ENCODE measurements at regions not wholly inside any gene's neighbourhood (a gene's known extent, or its start where the extent isn't known, plus 50 kb on each side); places are given as distances from the start of the nearest gene placed in this dataset.

GRCh38 chr21:35825370-35826353, 234.7 kb downstream of the SETD4 start:
- H3K9me3 ChIP-seq: no peaks in the 10 kb centered on the region
- no peak for DNase-seq
- no peaks in the 10 kb centered on the region for H3K4me1 ChIP-seq
- no peaks in the 10 kb centered on the region for H3K36me3 ChIP-seq
- no peak for TF ChIP-seq POLR2A (IDR thresholded peaks at IDR 0.05)
- TF ChIP-seq, protein P1, sequence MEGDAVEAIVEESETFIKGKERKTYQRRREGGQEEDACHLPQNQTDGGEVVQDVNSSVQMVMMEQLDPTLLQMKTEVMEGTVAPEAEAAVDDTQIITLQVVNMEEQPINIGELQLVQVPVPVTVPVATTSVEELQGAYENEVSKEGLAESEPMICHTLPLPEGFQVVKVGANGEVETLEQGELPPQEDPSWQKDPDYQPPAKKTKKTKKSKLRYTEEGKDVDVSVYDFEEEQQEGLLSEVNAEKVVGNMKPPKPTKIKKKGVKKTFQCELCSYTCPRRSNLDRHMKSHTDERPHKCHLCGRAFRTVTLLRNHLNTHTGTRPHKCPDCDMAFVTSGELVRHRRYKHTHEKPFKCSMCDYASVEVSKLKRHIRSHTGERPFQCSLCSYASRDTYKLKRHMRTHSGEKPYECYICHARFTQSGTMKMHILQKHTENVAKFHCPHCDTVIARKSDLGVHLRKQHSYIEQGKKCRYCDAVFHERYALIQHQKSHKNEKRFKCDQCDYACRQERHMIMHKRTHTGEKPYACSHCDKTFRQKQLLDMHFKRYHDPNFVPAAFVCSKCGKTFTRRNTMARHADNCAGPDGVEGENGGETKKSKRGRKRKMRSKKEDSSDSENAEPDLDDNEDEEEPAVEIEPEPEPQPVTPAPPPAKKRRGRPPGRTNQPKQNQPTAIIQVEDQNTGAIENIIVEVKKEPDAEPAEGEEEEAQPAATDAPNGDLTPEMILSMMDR (IDR thresholded peaks at IDR 0.05): no peak
- no peak overlapping the region for H3K4me3 ChIP-seq
- no peaks in the 10 kb centered on the region for H3K27me3 ChIP-seq
- no peak overlapping the region for H3K27ac ChIP-seq

- no peaks in the 10 kb centered on the region for H3K9me3 ChIP-seq
- no peaks in the 10 kb centered on the region for H3K36me3 ChIP-seq
- DNase-seq: no peak
- no peaks in the 10 kb centered on the region for H3K4me1 ChIP-seq
- H3K27me3 ChIP-seq: no peaks in the 10 kb centered on the region
- H3K4me3 ChIP-seq: no peak overlapping the region
- no peak for TF ChIP-seq POLR2A (IDR thresholded peaks at IDR 0.05)
- TF ChIP-seq, protein P1 (IDR thresholded peaks at IDR 0.05): no peak
- no peak overlapping the region for H3K27ac ChIP-seq
These were observed 236.2 kb downstream of the SETD4 start for GRCh38 chr21:35824136-35824535.

DNA sequence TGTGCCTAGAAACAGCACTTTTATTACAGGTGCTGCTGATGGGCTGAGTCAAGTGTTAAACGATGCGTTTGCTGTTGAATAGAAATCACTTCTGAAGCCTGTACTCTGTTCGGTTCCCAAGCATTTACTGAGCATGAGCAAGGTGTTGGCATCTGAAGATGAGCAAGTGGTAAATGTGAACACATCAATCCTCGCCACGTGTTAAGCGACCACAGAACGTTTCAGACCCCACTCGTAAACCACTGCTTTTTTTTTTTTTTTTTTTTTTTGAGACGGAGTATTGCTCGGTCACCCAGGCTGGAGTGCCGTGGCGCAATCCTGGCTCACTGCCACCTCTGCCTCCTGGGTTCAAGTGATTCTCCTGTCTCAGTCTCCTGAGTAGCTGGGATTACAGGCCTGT, 241.2 kb downstream of the SETD4 start:
- Histone ChIP-seq H3K36me3 (no peaks in the 10 kb centered on the region), H3K27ac (no peak overlapping the region), H3K27me3 (no peaks in the 10 kb centered on the region), H3K4me1 (no peaks in the 10 kb centered on the region), H3K9me3 (no peaks in the 10 kb centered on the region), H3K4me3 (no peak overlapping the region)
- TF ChIP-seq, protein P1 (IDR thresholded peaks at IDR 0.05): no peak
- no peak for TF ChIP-seq POLR2A (IDR thresholded peaks at IDR 0.05)
- no peak for DNase-seq

- no peak overlapping the region for H3K4me3 ChIP-seq
- no peaks in the 10 kb centered on the region for H3K9me3 ChIP-seq
- no peak for TF ChIP-seq POLR2A (IDR thresholded peaks at IDR 0.05)
- TF ChIP-seq, protein P1 (IDR thresholded peaks at IDR 0.05): no peak
- no peak for DNase-seq
- no peaks in the 10 kb centered on the region for H3K4me1 ChIP-seq
- no peaks in the 10 kb centered on the region for H3K36me3 ChIP-seq
- H3K27ac ChIP-seq: no peak overlapping the region
- H3K27me3 ChIP-seq: no peaks in the 10 kb centered on the region
These were observed 241.7 kb downstream of the SETD4 start for GRCh38 chr21:35818597-35818996.

DNA sequence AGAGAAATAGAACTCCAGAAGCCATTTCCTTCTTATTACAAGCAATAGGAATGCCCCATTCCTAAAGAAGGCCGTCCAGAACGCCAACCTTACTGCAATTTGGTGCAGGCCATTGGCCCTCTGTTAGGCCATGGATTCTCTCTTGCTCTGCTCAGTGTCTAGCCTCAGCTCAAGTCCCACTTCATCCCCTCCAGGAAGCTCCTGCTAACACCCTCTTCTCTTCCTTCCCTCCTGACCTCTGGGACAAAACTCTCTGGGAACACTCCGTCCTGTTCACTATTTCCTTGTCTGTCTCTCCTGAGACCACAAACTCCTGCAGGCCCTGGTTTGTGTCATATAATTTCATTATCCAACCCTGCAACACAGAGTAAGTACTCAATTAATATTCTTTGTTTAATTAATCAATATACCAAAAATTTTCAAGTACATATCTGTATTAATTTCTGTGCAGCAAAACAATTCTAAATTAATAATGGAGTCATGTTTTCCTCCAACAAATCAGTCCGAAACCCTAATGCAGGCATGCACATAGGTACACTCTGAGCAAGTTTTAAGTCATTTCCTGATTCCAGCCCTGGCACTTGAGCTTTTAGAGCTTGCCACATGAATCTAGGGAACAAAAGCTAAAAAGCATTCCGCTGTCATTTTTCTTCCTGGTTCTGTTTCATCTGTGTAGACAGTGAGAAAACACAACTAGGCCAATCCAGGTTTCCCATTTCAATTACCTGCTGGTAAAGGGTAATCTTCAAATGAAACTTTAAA, 245.3 kb downstream of the SETD4 start:
- Histone ChIP-seq H3K36me3 (no peaks in the 10 kb centered on the region), H3K9me3 (no peaks in the 10 kb centered on the region), H3K4me3 (no peak overlapping the region), H3K4me1 (no peaks in the 10 kb centered on the region), H3K27me3 (no peaks in the 10 kb centered on the region), H3K27ac (no peak overlapping the region)
- TF ChIP-seq POLR2A (IDR thresholded peaks at IDR 0.05): no peak
- TF ChIP-seq, protein P1 (IDR thresholded peaks at IDR 0.05): no peak
- no peak for DNase-seq
